K562 (cell line): ENCODE measurements at regions not wholly inside any gene's neighbourhood (a gene's known extent, or its start where the extent isn't known, plus 50 kb on each side); places are given as distances from the start of the nearest gene placed in this dataset.

Experiments
- ATAC-seq: fragments of 200-7000 bp; cut with Tn5 transposase; 3 replicates; pipeline ENCODE4 v1.9.1; 2020; ENCODE audit warnings: moderate library complexity
- BruUV-seq: library from RNA; stranded (reverse); fragments of 400-500 nt; replicated peaks from 2 replicates; lab custom pipeline; 2021; lab: Mats Ljungman, UMichigan
- CTCF ChIA-PET: fragments of 300-600 bp; formaldehyde crosslinking; extraction: SDS; loops from one replicate; lab custom pipeline; 2021; ENCODE audit warnings: low intra/inter-chr PET ratio; lab: Yijun Ruan, JAX
- POLR2A ChIA-PET: fragments of 300-600, 350-650 bp; sonication (Branson Sonifier 250); formaldehyde crosslinking; extraction: SDS; loops from one replicate; lab custom pipeline; 2021; ENCODE audit warnings: antibody characterized with exemption, inconsistent platforms; lab: Yijun Ruan, JAX
- DNase-seq, 4 experiments: peaks; one replicate each; pipeline versions ENCODE4 v3.0.0 to v3.0.0-alpha.2; 2011 to 2018; ENCODE audit warnings: low spot score in 3 of 4, mixed read lengths in 3 of 4; ENCODE audit errors: extremely low read depth in 1 of 4
- FAIRE-seq: peaks from 2 replicates; lab custom pipeline; 2011; peaks lifted over from hg19 to GRCh38; lab: Jason Lieb, UNC
- H2AFZ ChIP-seq: 2 replicates; pipeline ENCODE4 v1.6.0; 2011; ENCODE audit warnings: low read depth, low read length, control low read depth, inconsistent platforms
- H3K27ac ChIP-seq: fragments of 200-600 bp; 3 replicates; pipeline ENCODE4 v1.8.0; 2011; ENCODE audit warnings: low read depth, mild to moderate bottlenecking, control low read depth, inconsistent platforms, low read length, moderate library complexity, mixed read lengths; ENCODE audit errors: extremely low read depth
- H3K27me3 ChIP-seq, 2 experiments: fragments of 300-600 bp in 1 of 2; 2 replicates in 1 of 2; 3 replicates in 1 of 2; pipeline versions ENCODE4 v1.6.0 to v1.8.0; 2011; ENCODE audit warnings: inconsistent platforms in 2 of 2, low read length in 2 of 2, mild to moderate bottlenecking in 1 of 2, mixed read lengths in 1 of 2, moderate library complexity in 1 of 2; ENCODE audit not compliant: control insufficient read depth in 2 of 2, insufficient read depth in 2 of 2
- H3K36me3 ChIP-seq: fragments of 300-600 bp; 3 replicates; pipeline ENCODE4 v1.8.0; 2011; ENCODE audit warnings: mild to moderate bottlenecking, low read length, inconsistent platforms; ENCODE audit not compliant: control insufficient read depth, insufficient read depth
- H3K4me1 ChIP-seq, 2 experiments: fragments of 200-600 bp in 1 of 2; replicated peaks in 1 of 2; 2 replicates in 1 of 2; 3 replicates in 1 of 2; pipeline versions ENCODE4 v1.5.1 to v1.8.0; 2011; ENCODE audit warnings: inconsistent platforms in 2 of 2, low read length in 2 of 2, mild to moderate bottlenecking in 1 of 2, mixed read lengths in 1 of 2, moderate library complexity in 1 of 2; ENCODE audit not compliant: control insufficient read depth in 2 of 2, insufficient read depth in 2 of 2
- H3K4me2 ChIP-seq: 2 replicates; pipeline ENCODE4 v1.6.1; 2011; ENCODE audit warnings: low read length, control low read depth, inconsistent platforms, mixed read lengths; ENCODE audit not compliant: insufficient read depth
- H3K4me3 ChIP-seq: fragments of 200-600 bp; sonication (generic), shearing (Covaris generic); 2 replicates; pipeline ENCODE4 v1.5.1; 2016; ENCODE audit warnings: control low read depth, inconsistent platforms
- H3K79me2 ChIP-seq: fragments of 200-600 bp; 3 replicates; pipeline ENCODE4 v1.8.0; 2011; ENCODE audit warnings: low read length, inconsistent platforms; ENCODE audit not compliant: control insufficient read depth, insufficient read depth
- H3K9ac ChIP-seq, 2 experiments: 2 replicates each; pipeline versions ENCODE4 v1.6.0 to v1.6.1; 2011; ENCODE audit warnings: low read depth in 2 of 2, low read length in 2 of 2, control low read depth in 1 of 2, inconsistent platforms in 1 of 2, mild to moderate bottlenecking in 1 of 2, mixed read lengths in 1 of 2; ENCODE audit not compliant: insufficient read depth in 1 of 2
- H3K9me1 ChIP-seq: one replicate; pipeline ENCODE4 v1.6.0; 2011; ENCODE audit warnings: inconsistent platforms, mild to moderate bottlenecking, low read length, moderate library complexity; ENCODE audit not compliant: control insufficient read depth, insufficient read depth
- H3K9me3 ChIP-seq: replicated peaks from 2 replicates; pipeline ENCODE4 v1.5.1; 2011; ENCODE audit warnings: low read depth, low read length, inconsistent platforms; ENCODE audit not compliant: control insufficient read depth, insufficient read depth
- H4K20me1 ChIP-seq: replicated peaks from 2 replicates; pipeline ENCODE4 v1.6.1; 2011; ENCODE audit warnings: low read length, inconsistent platforms, mixed read lengths; ENCODE audit not compliant: control insufficient read depth, insufficient read depth
- CCAR2 ChIP-seq: fragments of 200-400 bp; formaldehyde crosslinking; IDR thresholded peaks from 2 replicates; pipeline ENCODE4 v1.6.1; 2017; ENCODE audit warnings: mild to moderate bottlenecking, low read depth, low read length
- HNRNPH1 ChIP-seq: fragments of 200-400 bp; formaldehyde crosslinking; optimal IDR thresholded peaks from 2 replicates; pipeline ENCODE3; 2017; ENCODE audit warnings: low read depth, mild to moderate bottlenecking, low read length, moderate library complexity
- NCOA1 ChIP-seq: fragments of 450-650 bp; IDR thresholded peaks from 2 replicates; pipeline ENCODE4 v1.6.1; 2016; ENCODE audit warnings: low read depth
- NR0B1 ChIP-seq: fragments of 450-650 bp; IDR thresholded peaks from one replicate; pipeline ENCODE4 v1.6.1; 2018; ENCODE audit warnings: mild to moderate bottlenecking, moderate library complexity; ENCODE audit not compliant: partially characterized antibody
- PATZ1 ChIP-seq: fragments of 250-450 bp; sonication (Bioruptor Pico); IDR thresholded peaks from 2 replicates; pipeline ENCODE4 v1.5.0; 2020; ENCODE audit warnings: mild to moderate bottlenecking, borderline replicate concordance
- POLR2A ChIP-seq: fragments of 450-650 bp; conservative IDR thresholded peaks from 2 replicates; pipeline ENCODE4 v1.6.1; 2016
- PTBP1 ChIP-seq: fragments of 200-400 bp; formaldehyde crosslinking; IDR thresholded peaks from 2 replicates; pipeline ENCODE4 v1.6.1; 2017; ENCODE audit warnings: low read depth, low read length
- RBM15 ChIP-seq: fragments of 200-400 bp; formaldehyde crosslinking; IDR thresholded peaks from 2 replicates; pipeline ENCODE4 v1.6.1; 2018; ENCODE audit warnings: mild to moderate bottlenecking, low read length, moderate library complexity; ENCODE audit not compliant: insufficient read depth
- RFX5 ChIP-seq: IDR thresholded peaks from 2 replicates; pipeline ENCODE4 v1.6.1; 2011; ENCODE audit warnings: low read depth, mild to moderate bottlenecking, improper control_type of control experiment, low read length
- TBP ChIP-seq: optimal IDR thresholded peaks from 2 replicates; pipeline ENCODE3; 2011; ENCODE audit warnings: low read depth, low read length, improper control_type of control experiment
- TFAP4 ChIP-seq: sonication (generic); formaldehyde crosslinking; IDR thresholded peaks from 2 replicates; pipeline ENCODE4 v1.8.0; 2022; ENCODE audit warnings: missing genetic modification reagents, mild to moderate bottlenecking, moderate library complexity, borderline replicate concordance
- TGIF2 ChIP-seq: sonication (generic); formaldehyde crosslinking; IDR thresholded peaks from 2 replicates; pipeline ENCODE4 v1.8.1; 2022; ENCODE audit warnings: mild to moderate bottlenecking, missing genetic modification reagents, moderate library complexity
- ZBTB7A ChIP-seq: IDR thresholded peaks from 2 replicates; pipeline ENCODE4 v1.6.1; 2011; ENCODE audit warnings: low read depth, mild to moderate bottlenecking, low read length, moderate library complexity, borderline replicate concordance; ENCODE audit not compliant: control insufficient read depth
- ZFP30 ChIP-seq: fragments of 250-450 bp; sonication (Bioruptor Pico); IDR thresholded peaks from 2 replicates; pipeline ENCODE4 v1.8.0; 2022; ENCODE audit warnings: moderate library complexity, mild to moderate bottlenecking, inconsistent platforms, borderline replicate concordance
- ZNF24 ChIP-seq: fragments of 450-650 bp; IDR thresholded peaks from 2 replicates; pipeline ENCODE4 v1.6.1; 2016
- ZNF589 ChIP-seq: fragments of 200-800 bp; sonication (Bioruptor generic); IDR thresholded peaks from 2 replicates; pipeline ENCODE4 v1.6.1; 2016; ENCODE audit warnings: low read depth, missing genetic modification characterization, missing compliant biosample characterization
- in situ Hi-C: fragments of 300-500 bp; cut with MboI; formaldehyde crosslinking; loops from 4 replicates; pipeline ENCODE4 v1.15.0; 2018; ENCODE audit warnings: inconsistent platforms, mixed read lengths
- intact Hi-C: fragments of 100-400 bp; cut with micrococcal nuclease; formaldehyde crosslinking; loops from 2 replicates; pipeline ENCODE4 v1.14.2; 2022

GRCh38 chr6:80442366-80442765, 335.9 kb downstream of the BCKDHB start:
- BruUV-seq = no TSS peak
- Histone ChIP-seq H3K9me1 (no peaks in the 10 kb centered on the region), H3K79me2 (no peaks in the 10 kb centered on the region), H3K27ac (no peak overlapping the region), H3K27me3 (no peaks in the 10 kb centered on the region), H4K20me1 (no peaks in the 10 kb centered on the region), H3K4me1 (no peaks in the 10 kb centered on the region), H3K9me3 (0 out of 2 replicates have a peak, but pooled peaks cover 2% of the 10 kb centered on the region), H3K4me2 (no peak overlapping the region), H3K4me3 (no peak overlapping the region), H3K9ac (no peak overlapping the region), H2AFZ (no peak overlapping the region), H3K36me3 (no peaks in the 10 kb centered on the region)
- intact Hi-C loops = no loop called here
- FAIRE-seq = no peak
- ChIA-PET CTCF (no interaction called here), POLR2A (no interaction called here)
- in situ Hi-C loops = no loop called here
- no peak for TF ChIP-seq PTBP1
- no peak for TF ChIP-seq CCAR2
- no peak for TF ChIP-seq ZNF24
- no peak for TF ChIP-seq TFAP4 (CRISPR knock-in tag)
- no peak for TF ChIP-seq TBP
- no peak for TF ChIP-seq ZFP30 (CRISPR knock-in tag)
- TF ChIP-seq NR0B1 = no peak
- no peak for TF ChIP-seq TGIF2 (CRISPR knock-in tag)
- TF ChIP-seq RBM15 = no peak
- TF ChIP-seq RFX5 = no peak
- no peak for TF ChIP-seq HNRNPH1
- TF ChIP-seq ZBTB7A = no peak
- TF ChIP-seq ZNF589 (CRISPR knock-in tag) = no peak
- TF ChIP-seq POLR2A = no peak
- no peak for TF ChIP-seq NCOA1
- TF ChIP-seq PATZ1 (CRISPR knock-in tag) = no peak
- no peak for ATAC-seq
- no peak for DNase-seq
